GM12878 (cell line): ENCODE measurements at regions not wholly inside any gene's neighbourhood (a gene's known extent, or its start where the extent isn't known, plus 50 kb on each side); places are given as distances from the start of the nearest gene placed in this dataset.

Source experiments
- ATAC-seq: fragments of 200-7000 bp; cut with Tn5 transposase; 3 replicates; pipeline ENCODE4 v1.9.1; 2020; ENCODE audit warnings: mild to moderate bottlenecking, moderate library complexity
- BruUV-seq: library from RNA; stranded (reverse); fragments of 400-500 nt; replicated peaks from 2 replicates; lab custom pipeline; 2021; lab: Mats Ljungman, UMichigan
- CTCF ChIA-PET: fragments of 300-600 bp; sonication (Branson Sonifier 250); formaldehyde crosslinking; extraction: SDS; loops from one replicate; lab custom pipeline; 2021; ENCODE audit warnings: inconsistent platforms; lab: Yijun Ruan, JAX
- POLR2A ChIA-PET: fragments of 350-600 bp; formaldehyde crosslinking; extraction: SDS; loops from one replicate; lab custom pipeline; 2021; ENCODE audit warnings: inconsistent platforms; lab: Charles Lee
- RAD21 ChIA-PET: fragments of 300-600 bp; sonication (Branson Sonifier 250); formaldehyde crosslinking; loops from one replicate; lab custom pipeline; 2023; ENCODE audit warnings: antibody characterized with exemption; ENCODE audit not compliant: unreplicated experiment; lab: Charles Lee
- SMC1A ChIA-PET: fragments of 300-600 bp; sonication (Branson Sonifier 250); formaldehyde crosslinking; loops from one replicate; lab custom pipeline; 2023; ENCODE audit not compliant: unreplicated experiment, uncharacterized antibody; lab: Charles Lee
- DNase-seq: peaks from one replicate; pipeline ENCODE4 v3.0.0-alpha.2; 2011; ENCODE audit warnings: low read depth, low spot score
- FAIRE-seq: peaks from 3 replicates; lab custom pipeline; 2011; peaks lifted over from hg19 to GRCh38; lab: Jason Lieb, UNC
- H2AFZ ChIP-seq: 2 replicates; pipeline ENCODE4 v1.6.0; 2011; ENCODE audit warnings: low read depth, low read length, control low read depth; ENCODE audit not compliant: control insufficient read depth
- H3K27ac ChIP-seq: 2 replicates; pipeline ENCODE4 v1.5.1; 2011; ENCODE audit warnings: control low read depth; ENCODE audit not compliant: control insufficient read depth, insufficient read depth
- H3K27me3 ChIP-seq, 2 experiments: replicated peaks in 1 of 2; 2 replicates each; pipeline versions ENCODE4 v1.6.0 to v1.6.1; 2011; ENCODE audit warnings: low read length in 1 of 2; ENCODE audit not compliant: control insufficient read depth in 2 of 2, insufficient read depth in 2 of 2
- H3K36me3 ChIP-seq, 2 experiments: 2 replicates each; pipeline ENCODE4 v1.5.1; 2011; ENCODE audit warnings: low read length in 1 of 2; ENCODE audit not compliant: control insufficient read depth in 2 of 2, insufficient read depth in 2 of 2
- H3K4me1 ChIP-seq: 2 replicates; pipeline ENCODE4 v1.6.1; 2011; ENCODE audit warnings: mild to moderate bottlenecking, low read length, moderate library complexity, mixed read lengths; ENCODE audit not compliant: control insufficient read depth, insufficient read depth
- H3K4me2 ChIP-seq: 2 replicates; pipeline ENCODE4 v1.6.0; 2011; ENCODE audit warnings: control low read depth; ENCODE audit not compliant: control insufficient read depth, insufficient read depth
- H3K4me3 ChIP-seq: fragments of 200-600 bp; sonication (generic); 2 replicates; pipeline ENCODE4 v1.5.1; 2016
- H3K79me2 ChIP-seq: 2 replicates; pipeline ENCODE4 v1.6.0; 2011; ENCODE audit warnings: low read length; ENCODE audit not compliant: control insufficient read depth, insufficient read depth
- H3K9ac ChIP-seq: 2 replicates; pipeline ENCODE4 v1.8.0; 2011; ENCODE audit warnings: low read length, control low read depth, mixed read lengths; ENCODE audit not compliant: control insufficient read depth, insufficient read depth
- H3K9me3 ChIP-seq: replicated peaks from 3 replicates; pipeline ENCODE4 v1.5.1; 2011; ENCODE audit warnings: mild to moderate bottlenecking, low read length; ENCODE audit not compliant: control insufficient read depth, insufficient read depth
- H4K20me1 ChIP-seq: 2 replicates; pipeline ENCODE4 v1.6.0; 2011; ENCODE audit not compliant: control insufficient read depth, insufficient read depth
- ESRRA ChIP-seq: IDR thresholded peaks from 2 replicates; pipeline ENCODE4 v1.6.1; 2012; ENCODE audit warnings: mild to moderate bottlenecking, low read length, improper control_type of control experiment
- GABPA ChIP-seq: IDR thresholded peaks from 2 replicates; pipeline ENCODE4 v1.6.1; 2014; ENCODE audit warnings: antibody characterized with exemption, low read depth, mild to moderate bottlenecking, inconsistent platforms
- JUNB ChIP-seq: IDR thresholded peaks from 2 replicates; pipeline ENCODE4 v1.6.1; 2016; ENCODE audit warnings: antibody characterized with exemption, mild to moderate bottlenecking
- PAX5 ChIP-seq: IDR thresholded peaks from 2 replicates; pipeline ENCODE4 v1.6.1; 2011; ENCODE audit warnings: low read depth, low read length, borderline replicate concordance
- SIN3A ChIP-seq: IDR thresholded peaks from 2 replicates; pipeline ENCODE4 v1.6.1; 2012; ENCODE audit warnings: low read depth, low read length, improper control_type of control experiment
- SRF ChIP-seq, 2 experiments: IDR thresholded peaks; 2 replicates each; pipeline ENCODE4 v1.6.1; 2011; ENCODE audit warnings: low read depth in 2 of 2, low read length in 2 of 2, mild to moderate bottlenecking in 1 of 2, moderate library complexity in 1 of 2
- STAT1 ChIP-seq: fragments of 450-650 bp; conservative IDR thresholded peaks from 2 replicates; pipeline ENCODE4 v1.6.1; 2014; ENCODE audit warnings: antibody characterized with exemption, mild to moderate bottlenecking
- ZBED1 ChIP-seq: IDR thresholded peaks from 2 replicates; pipeline ENCODE4 v1.6.1; 2016; ENCODE audit warnings: borderline replicate concordance
- ZNF622 ChIP-seq: fragments of 450-650 bp; IDR thresholded peaks from 2 replicates; pipeline ENCODE4 v1.6.1; 2017; ENCODE audit warnings: mild to moderate bottlenecking, inconsistent platforms
- ZSCAN29 ChIP-seq: fragments of 450-650 bp; IDR thresholded peaks from 2 replicates; pipeline ENCODE4 v1.6.1; 2017; ENCODE audit warnings: mild to moderate bottlenecking, moderate library complexity
- WGBS: methylation state at CpG from one replicate; pipeline ENCODE4 v1.1.6; 2016; ENCODE audit warnings: low lambda C conversion rate; ENCODE audit not compliant: insufficient replicate concordance, insufficient coverage; ENCODE audit errors: missing lambda C conversion rate; 5-methylcytosine and 5-hydroxymethylcytosine counted together
- in situ Hi-C: fragments of 300-500 bp; cut with MboI; formaldehyde crosslinking; loops from 9 replicates; pipeline ENCODE4 v1.14.3; 2018; ENCODE audit warnings: mixed read lengths
- intact Hi-C: fragments of 100-400 bp; cut with micrococcal nuclease; formaldehyde crosslinking; loops from one replicate; pipeline ENCODE4 v1.14.2; 2022; ENCODE audit not compliant: unreplicated experiment
- TF ChIP-seq, protein P1 (sequence below): fragments of 450-650 bp; IDR thresholded peaks from 2 replicates; pipeline ENCODE4 v1.6.1; 2014; ENCODE audit warnings: mild to moderate bottlenecking
- TF ChIP-seq, protein P2 (sequence below): fragments of 450-650 bp; IDR thresholded peaks from 2 replicates; pipeline ENCODE4 v1.6.1; 2017; ENCODE audit warnings: antibody characterized with exemption, mild to moderate bottlenecking, moderate library complexity
- TF ChIP-seq, protein P3 (sequence below): IDR thresholded peaks from 2 replicates; pipeline ENCODE4 v1.6.1; 2012; ENCODE audit warnings: mild to moderate bottlenecking, low read depth, low read length

DNA sequence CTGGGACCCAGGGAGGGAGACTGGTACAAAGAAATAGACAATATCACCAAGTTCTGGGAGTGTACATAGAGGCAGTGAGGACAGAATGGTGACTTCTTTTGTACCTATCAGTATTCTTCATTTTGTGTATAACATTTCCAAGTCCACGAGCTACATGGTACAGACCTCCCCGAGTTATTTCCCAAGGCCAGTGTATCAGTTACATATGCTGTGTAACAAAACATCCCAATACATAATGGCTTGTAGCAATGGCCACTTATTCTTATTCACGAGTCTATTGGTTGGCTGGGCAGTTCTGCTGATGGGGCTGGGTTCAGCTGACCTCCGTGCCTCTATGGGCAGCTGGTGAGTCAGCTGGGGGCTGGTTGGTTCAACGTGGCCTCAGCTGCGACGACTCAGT lies 98.7 kb upstream of the RFLNA start:
- Histone ChIP-seq H3K79me2 (no peaks in the 10 kb centered on the region), H3K27me3 (no peaks in the 10 kb centered on the region; a peak in 1 of 4 replicates), H4K20me1 (no peaks in the 10 kb centered on the region), H3K4me3 (no peak overlapping the region), H3K9ac (no peak overlapping the region), H2AFZ (no peak overlapping the region), H3K9me3 (no peaks in the 10 kb centered on the region; the same call in 2 of the 3 replicates), H3K4me1 (no peaks in the 10 kb centered on the region), H3K36me3 (no peaks in the 10 kb centered on the region), H3K4me2 (no peak overlapping the region), H3K27ac (no peak overlapping the region)
- POLR2A ChIA-PET: no interaction called here
- WGBS: 35% methylated on average over 7 of the region's 7 CpGs
- SMC1A ChIA-PET: no interaction called here
- no peak for FAIRE-seq
- intact Hi-C loops: no loop called here
- RAD21 ChIA-PET: no interaction called here
- CTCF ChIA-PET: no interaction called here
- no peak for DNase-seq
- ATAC-seq: no peak
- TF ChIP-seq SIN3A: no peak
- no peak for TF ChIP-seq STAT1
- TF ChIP-seq, protein P1, sequence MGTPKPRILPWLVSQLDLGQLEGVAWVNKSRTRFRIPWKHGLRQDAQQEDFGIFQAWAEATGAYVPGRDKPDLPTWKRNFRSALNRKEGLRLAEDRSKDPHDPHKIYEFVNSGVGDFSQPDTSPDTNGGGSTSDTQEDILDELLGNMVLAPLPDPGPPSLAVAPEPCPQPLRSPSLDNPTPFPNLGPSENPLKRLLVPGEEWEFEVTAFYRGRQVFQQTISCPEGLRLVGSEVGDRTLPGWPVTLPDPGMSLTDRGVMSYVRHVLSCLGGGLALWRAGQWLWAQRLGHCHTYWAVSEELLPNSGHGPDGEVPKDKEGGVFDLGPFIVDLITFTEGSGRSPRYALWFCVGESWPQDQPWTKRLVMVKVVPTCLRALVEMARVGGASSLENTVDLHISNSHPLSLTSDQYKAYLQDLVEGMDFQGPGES: no peak
- no peak for TF ChIP-seq PAX5
- TF ChIP-seq ZNF622: no peak
- TF ChIP-seq GABPA: no peak
- TF ChIP-seq SRF (IDR thresholded peaks at IDR 0.05; ENCODE audit: low read depth in 2 of 2, low read length in 2 of 2): no peak
- TF ChIP-seq, protein P2, sequence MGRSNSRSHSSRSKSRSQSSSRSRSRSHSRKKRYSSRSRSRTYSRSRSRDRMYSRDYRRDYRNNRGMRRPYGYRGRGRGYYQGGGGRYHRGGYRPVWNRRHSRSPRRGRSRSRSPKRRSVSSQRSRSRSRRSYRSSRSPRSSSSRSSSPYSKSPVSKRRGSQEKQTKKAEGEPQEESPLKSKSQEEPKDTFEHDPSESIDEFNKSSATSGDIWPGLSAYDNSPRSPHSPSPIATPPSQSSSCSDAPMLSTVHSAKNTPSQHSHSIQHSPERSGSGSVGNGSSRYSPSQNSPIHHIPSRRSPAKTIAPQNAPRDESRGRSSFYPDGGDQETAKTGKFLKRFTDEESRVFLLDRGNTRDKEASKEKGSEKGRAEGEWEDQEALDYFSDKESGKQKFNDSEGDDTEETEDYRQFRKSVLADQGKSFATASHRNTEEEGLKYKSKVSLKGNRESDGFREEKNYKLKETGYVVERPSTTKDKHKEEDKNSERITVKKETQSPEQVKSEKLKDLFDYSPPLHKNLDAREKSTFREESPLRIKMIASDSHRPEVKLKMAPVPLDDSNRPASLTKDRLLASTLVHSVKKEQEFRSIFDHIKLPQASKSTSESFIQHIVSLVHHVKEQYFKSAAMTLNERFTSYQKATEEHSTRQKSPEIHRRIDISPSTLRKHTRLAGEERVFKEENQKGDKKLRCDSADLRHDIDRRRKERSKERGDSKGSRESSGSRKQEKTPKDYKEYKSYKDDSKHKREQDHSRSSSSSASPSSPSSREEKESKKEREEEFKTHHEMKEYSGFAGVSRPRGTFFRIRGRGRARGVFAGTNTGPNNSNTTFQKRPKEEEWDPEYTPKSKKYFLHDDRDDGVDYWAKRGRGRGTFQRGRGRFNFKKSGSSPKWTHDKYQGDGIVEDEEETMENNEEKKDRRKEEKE: no peak
- TF ChIP-seq ZSCAN29: no peak
- no peak for TF ChIP-seq JUNB
- TF ChIP-seq, protein P3, sequence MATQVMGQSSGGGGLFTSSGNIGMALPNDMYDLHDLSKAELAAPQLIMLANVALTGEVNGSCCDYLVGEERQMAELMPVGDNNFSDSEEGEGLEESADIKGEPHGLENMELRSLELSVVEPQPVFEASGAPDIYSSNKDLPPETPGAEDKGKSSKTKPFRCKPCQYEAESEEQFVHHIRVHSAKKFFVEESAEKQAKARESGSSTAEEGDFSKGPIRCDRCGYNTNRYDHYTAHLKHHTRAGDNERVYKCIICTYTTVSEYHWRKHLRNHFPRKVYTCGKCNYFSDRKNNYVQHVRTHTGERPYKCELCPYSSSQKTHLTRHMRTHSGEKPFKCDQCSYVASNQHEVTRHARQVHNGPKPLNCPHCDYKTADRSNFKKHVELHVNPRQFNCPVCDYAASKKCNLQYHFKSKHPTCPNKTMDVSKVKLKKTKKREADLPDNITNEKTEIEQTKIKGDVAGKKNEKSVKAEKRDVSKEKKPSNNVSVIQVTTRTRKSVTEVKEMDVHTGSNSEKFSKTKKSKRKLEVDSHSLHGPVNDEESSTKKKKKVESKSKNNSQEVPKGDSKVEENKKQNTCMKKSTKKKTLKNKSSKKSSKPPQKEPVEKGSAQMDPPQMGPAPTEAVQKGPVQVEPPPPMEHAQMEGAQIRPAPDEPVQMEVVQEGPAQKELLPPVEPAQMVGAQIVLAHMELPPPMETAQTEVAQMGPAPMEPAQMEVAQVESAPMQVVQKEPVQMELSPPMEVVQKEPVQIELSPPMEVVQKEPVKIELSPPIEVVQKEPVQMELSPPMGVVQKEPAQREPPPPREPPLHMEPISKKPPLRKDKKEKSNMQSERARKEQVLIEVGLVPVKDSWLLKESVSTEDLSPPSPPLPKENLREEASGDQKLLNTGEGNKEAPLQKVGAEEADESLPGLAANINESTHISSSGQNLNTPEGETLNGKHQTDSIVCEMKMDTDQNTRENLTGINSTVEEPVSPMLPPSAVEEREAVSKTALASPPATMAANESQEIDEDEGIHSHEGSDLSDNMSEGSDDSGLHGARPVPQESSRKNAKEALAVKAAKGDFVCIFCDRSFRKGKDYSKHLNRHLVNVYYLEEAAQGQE: no peak
- TF ChIP-seq ESRRA: no peak
- no peak for TF ChIP-seq ZBED1
- in situ Hi-C loops: no loop called here
- no TSS peak for BruUV-seq
